Activated naive CD4-positive, alpha-beta T cell treated with Interleukin-2 at 50 U/mL for 16 hours (primary cell): ENCODE measurements at regions not wholly inside any gene's neighbourhood (a gene's known extent, or its start where the extent isn't known, plus 50 kb on each side); places are given as distances from the start of the nearest gene placed in this dataset.

Experiments used
- DNase-seq: peaks from one replicate; pipeline ENCODE4 v3.0.0-alpha.2; 2020

GRCh38 chr14:84674636-84675035, 855.3 kb upstream of the FLRT2 start:
- no peak for DNase-seq

- DNase-seq: no peak
Measured at GRCh38 chr14:84686550-84686949, 843.4 kb upstream of the FLRT2 start.

GRCh38 chr14:84688297-84689025, 841.5 kb upstream of the FLRT2 start:
- no peak for DNase-seq

DNA sequence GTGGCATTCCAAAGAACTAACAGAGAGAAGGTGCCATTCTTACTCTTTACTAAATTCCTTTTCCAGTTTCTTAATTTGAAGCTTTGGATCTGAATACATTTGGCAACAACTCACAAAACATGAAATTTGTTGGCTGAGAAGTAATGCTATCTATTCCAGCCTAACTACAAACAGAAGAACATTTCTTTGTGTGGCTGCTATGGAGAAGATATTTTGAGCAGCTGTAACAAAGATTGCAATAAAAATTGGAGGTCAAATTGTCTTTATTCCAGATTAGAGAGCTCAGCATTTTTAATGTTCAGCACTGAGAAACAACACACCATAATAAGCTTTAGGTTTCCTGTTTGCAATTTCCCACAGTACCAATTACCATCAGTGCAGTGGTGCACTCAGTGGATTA, 835.8 kb upstream of the FLRT2 start:
- DNase-seq: no peak

DNA sequence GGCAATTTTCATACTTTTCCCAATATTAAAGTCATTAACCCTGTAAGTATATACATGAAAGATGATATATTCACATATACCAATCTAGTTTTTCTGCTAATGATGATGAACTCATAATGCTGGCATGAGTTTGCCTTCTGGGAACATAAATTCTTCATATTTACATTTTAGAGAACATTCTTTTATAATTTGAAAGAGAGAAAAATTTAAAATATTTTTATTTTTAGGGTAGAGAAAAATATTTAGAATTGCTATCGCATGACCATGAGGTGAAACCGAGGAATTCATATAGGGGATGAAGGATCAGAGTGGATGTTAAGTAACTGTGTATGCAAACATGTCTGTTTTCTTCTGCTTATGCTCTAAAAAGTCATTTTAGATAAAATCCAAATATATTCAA, 825.3 kb upstream of the FLRT2 start:
- no peak for DNase-seq

DNA sequence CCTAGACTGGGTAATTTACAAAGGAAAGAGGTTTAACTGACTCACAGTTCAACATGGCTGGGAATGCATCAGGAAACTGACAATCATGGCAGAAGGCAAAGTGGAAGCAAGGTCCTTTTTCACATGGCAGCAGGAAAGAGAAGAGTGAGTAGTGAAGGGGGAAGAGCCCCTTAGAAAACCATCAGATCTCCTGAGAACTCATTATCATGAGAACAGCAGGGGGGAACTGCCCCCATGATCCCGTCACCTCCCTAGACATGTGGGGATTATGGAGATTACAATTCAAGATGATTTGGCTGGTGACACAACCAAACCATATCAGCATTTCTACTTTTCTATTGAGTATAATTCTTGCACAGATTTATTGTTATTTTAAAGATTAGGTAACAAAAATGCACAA, 822.1 kb upstream of the FLRT2 start:
- DNase-seq: no peak

GRCh38 chr14:84708865-84709264, 821.1 kb upstream of the FLRT2 start:
- DNase-seq: no peak

DNA sequence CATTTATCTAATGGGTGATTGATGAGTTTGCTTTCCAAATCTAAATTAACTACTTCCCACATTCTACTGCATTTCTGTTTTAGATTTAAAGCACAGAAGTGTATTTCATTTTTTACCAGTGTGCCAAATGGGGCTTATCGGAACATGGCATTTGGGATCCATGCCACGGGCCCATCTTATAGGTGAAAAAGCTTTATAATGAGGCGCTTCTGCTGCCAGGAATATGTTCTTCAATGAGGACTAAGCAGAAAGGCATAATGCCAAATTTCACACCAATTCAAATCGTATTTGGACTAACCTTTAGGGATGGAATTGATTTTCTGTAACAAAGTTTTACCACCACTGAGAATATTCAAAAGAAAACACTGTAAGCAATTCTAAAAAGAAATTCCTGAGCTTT, 803.5 kb upstream of the FLRT2 start:
- DNase-seq: no peak

GRCh38 chr14:84749191-84749955, 780.6 kb upstream of the FLRT2 start:
- DNase-seq: no peak

DNA sequence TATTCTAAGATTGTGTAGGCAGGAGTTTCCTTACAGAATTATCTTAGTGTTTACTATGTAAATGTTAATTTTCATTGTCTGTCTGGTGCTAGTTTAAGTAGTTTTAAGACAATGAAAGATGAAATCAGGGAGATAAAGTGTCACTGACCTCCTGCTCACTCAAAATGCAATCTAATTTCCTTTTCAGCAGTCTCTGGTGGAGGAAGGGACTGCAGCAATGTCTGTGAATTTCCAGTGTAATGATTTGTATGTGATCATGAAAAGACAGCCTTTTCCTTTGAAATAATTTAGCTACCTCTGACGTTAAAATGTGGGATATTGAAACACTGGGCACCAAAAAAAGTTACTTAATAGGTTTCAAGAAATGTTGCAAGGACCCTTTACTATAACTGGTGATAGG, 779.7 kb upstream of the FLRT2 start:
- DNase-seq: no peak

GRCh38 chr14:84750763-84751554, 779.0 kb upstream of the FLRT2 start:
- DNase-seq: no peak

DNA sequence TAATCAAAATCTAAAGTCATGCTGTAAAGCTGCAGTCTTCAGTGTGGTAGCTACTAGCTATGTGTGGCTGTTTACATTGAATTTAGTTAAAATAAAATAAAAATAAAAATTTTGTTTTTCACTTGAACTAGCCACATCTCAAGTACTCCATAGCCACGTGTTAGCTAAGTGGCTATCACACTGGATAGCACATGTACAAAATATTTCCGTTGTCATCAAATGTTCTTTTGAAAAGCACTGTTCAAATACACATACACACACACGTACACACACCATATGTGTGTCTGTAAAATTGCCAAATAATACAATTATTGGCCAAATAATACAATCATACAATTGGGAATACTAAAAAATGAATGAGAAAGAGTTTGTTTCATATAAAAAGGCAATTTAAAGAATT, 778.2 kb upstream of the FLRT2 start:
- DNase-seq: no peak

GRCh38 chr14:84760489-84761126, 769.3 kb upstream of the FLRT2 start:
- no peak for DNase-seq

GRCh38 chr14:84767434-84767833, 762.5 kb upstream of the FLRT2 start:
- DNase-seq: no peak

GRCh38 chr14:84770030-84770429, 759.9 kb upstream of the FLRT2 start:
- no peak for DNase-seq

- no peak for DNase-seq
Measured at GRCh38 chr14:84777356-84777755, 752.6 kb upstream of the FLRT2 start.

DNA sequence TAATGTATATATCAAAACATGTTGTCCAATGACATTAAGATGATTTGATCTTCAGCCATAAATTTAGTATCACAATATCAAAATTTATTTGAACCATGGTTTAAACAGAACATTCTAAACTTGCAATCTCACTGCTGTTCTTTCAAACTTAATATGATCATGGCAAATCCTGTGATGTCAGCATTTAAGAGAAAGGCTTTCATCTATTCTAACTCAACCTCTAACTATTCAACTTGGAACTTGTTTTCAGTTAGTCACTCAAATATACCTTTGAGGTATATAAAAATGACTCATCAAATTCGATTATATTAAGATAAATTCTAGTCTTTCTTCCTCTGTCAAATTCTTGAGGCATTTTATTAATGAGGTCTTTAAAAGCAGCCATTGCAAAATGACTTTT, 747.0 kb upstream of the FLRT2 start:
- no peak for DNase-seq

- DNase-seq: no peak
Measured at GRCh38 chr14:84783511-84783910, 746.4 kb upstream of the FLRT2 start.

- no peak for DNase-seq
Measured at GRCh38 chr14:84785996-84786395, 743.9 kb upstream of the FLRT2 start.

DNA sequence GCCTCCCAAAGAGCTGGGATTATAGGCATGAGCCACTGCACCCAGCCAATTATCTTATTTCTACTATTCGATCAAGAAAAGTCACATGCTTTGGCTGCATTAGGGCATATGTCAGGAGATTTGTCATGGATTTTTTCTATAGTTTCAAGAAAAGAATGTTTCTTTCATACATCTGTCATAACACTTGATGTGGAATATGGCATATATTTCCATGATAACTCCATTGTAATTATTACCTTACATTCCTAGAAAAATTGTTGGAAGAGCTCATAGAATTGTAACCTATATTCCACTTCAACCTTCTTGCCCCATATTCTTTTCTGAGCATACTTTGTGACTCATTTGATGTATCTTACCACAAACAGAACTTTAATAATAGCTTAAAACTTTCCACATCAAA, 740.9 kb upstream of the FLRT2 start:
- no peak for DNase-seq

- DNase-seq: no peak
Measured at GRCh38 chr14:84792722-84793410, 737.1 kb upstream of the FLRT2 start.

- no peak for DNase-seq
Measured at GRCh38 chr14:84797326-84797725, 732.6 kb upstream of the FLRT2 start.

DNA sequence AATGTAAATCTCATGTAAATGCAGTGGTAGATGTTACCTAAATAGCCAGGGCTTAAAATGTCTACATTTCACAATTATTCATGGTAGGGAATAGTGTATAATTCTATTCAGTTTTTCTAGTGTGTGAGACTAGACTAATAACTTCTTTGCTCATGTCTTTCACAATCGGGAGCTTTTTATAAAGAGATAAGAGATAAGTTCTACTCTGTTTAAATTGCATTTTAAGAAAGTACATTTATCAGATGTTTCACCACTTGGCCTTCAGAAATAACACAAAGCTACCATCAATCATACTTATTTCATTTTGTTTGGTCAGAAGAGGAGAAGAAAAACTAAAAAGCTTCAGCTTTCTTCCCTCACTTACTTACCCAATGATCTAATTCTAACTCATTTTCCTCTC, 725.5 kb upstream of the FLRT2 start:
- no peak for DNase-seq
